NCI-H82 treated with DMSO at 0.1 percent for 48 hours (cell line): ENCODE measurements at regions not wholly inside any gene's neighbourhood (a gene's known extent, or its start where the extent isn't known, plus 50 kb on each side); places are given as distances from the start of the nearest gene placed in this dataset.
"Not testable (repeated sequence)": the region's sequence is repeated elsewhere in the genome, so short reads cannot be mapped to it uniquely, and the experiment has no call there.

Source experiments
- DNase-seq: peaks from one replicate; lab custom pipeline; 2025; ENCODE audit not compliant: unreplicated experiment; lab: John Stamatoyannopoulos, UW

- not testable (repeated sequence) for DNase-seq
Measured at GRCh38 chr14:43326501-43327407, 1180.3 kb downstream of the FSCB start.

DNA sequence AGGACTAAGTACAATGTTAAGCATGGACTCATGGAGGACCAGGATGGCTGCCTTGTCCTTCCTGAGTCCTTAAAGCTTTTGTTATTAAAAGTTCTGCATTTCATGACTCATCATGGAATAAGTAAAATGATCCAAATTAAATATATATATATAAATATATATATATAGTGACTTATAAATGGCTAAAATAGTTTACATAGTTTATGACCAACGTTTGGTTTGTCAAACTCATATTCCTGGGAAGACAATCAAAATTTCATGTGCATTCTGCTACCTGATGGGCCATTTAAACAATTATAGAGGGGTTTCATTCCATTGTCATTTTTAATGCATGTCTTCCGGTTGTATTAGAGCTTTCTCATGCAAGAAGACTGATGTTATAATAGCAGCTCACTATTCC, 1190.7 kb downstream of the FSCB start:
- no peak for DNase-seq

DNA sequence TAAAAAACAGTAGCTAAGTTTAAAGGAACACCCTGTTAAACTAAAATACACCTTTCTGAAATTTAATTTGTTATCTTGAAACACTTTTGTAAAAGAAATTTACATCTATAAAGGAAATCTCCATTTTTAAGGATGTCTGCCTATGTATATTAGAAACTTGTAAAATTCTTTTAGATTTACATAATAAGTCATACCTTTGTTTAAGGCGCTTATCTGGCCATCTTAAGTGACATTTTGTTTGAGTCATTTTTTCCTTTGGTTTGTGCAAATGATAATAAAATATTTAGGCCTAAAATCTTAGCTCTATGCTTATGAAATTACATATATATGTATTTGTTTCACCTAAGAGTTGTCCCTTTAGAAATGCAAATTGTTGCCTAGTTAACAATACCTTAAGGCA, 1193.4 kb downstream of the FSCB start:
- DNase-seq, result no peak

DNA sequence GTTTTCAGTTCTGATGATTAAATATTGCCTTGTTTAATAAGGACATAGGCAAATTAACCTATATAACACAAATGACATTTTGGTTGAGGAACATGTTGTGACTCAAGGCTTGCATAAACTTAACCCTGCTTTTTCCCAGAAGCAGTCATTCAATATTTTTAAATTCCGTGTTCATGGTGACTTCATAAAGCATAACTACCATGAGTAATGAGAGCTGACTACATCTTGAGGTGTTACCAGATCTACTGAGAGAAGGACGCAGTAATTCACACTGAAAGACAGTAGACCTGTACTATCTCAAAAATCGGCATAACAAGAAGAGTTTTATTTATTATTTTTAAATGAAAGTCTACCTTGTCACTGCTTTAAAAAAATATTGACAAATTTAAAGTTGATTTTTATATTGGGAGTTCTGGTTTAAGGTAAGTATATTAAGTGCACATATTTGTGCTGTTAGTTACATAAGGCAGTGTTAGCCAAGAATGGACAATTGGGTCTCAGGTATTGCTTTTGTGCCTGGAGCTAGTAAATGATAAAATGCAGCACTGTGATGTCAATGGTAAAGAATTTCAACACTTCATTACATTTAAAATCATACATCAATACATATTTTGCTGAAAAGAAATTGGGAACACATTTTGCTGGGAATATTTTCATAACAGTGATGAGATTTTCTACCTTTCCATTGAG, 1198.5 kb downstream of the FSCB start:
- no peak for DNase-seq

DNA sequence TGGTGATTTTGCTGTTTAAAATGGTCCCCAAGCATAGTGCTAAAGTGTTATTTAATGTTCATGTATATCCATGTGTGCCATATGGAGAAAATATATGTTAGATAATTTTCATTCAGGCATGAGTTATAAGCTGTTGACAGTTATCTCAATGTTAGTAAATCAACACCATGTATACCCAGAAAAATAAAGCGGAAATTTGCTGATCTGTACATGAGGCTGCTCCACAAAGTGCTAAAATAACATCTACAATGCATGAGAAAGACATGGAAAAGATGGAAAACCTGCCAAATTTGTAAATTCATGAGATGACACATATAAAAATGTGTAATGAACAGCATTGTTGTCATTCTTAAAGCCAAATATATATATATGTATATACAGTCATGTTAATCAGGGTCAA, 1199.2 kb downstream of the FSCB start:
- DNase-seq, result no peak

DNA sequence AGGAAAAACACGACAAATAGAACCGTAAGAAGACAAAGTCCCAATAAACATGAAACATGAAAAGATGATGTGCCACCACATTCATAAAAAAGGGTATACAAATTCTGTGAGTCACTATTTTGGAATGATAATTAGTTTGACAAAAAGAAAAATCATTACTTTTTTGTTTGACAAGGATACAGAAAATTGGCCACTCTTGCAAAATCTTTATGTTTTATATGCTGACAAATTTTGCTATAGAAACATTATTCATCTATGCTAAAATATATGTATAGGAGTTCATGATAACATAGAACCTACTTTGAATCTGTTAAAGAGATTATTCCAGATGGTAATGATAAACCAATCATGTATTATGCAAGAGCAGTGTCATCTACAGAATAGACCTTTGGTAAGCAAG, 1201.0 kb downstream of the FSCB start:
- no peak for DNase-seq

GRCh38 chr14:43297794-43298193, 1209.3 kb downstream of the FSCB start:
- no peak for DNase-seq

DNA sequence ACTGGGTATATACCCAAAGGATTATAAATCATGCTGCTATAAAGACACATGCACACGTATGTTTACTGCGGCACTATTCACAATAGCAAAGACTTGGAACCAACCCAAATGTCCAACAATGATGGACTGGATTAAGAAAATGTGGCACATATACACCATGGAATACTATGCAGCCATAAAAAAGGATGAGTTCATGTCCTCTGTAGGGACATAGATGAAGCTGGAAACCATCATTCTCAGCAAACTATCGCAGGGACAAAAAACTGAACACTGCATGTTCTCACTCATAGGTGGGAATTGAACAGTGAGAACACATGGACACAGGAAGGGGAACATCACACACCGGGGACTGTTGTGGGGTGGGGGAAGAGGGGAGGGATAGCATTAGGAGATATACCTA, 1211.0 kb downstream of the FSCB start:
- not testable (repeated sequence) for DNase-seq

GRCh38 chr14:43285575-43285974, 1221.5 kb downstream of the FSCB start:
- DNase-seq, result no peak

- no peak for DNase-seq
Measured at GRCh38 chr14:43260056-43260455, 1247.0 kb downstream of the FSCB start.

DNA sequence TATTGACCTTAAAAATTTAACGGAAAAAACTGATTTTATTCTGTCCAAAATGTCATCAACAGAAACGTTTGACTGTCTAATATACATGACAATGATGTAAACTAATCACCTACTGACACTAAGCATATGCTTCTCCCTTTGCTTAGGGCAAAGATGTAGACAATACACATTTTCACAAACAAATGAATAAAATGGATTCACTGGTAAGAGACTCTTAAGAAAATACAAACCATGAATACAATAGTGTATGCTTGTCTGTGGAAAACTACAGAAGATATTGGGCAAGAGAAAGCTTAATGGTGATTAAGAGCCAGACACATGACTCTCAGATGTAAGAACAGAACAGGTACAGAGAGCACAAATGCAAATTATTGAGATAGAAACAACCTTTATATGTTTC, 1248.7 kb downstream of the FSCB start:
- DNase-seq, result no peak

- DNase-seq, result not testable (repeated sequence)
Measured at GRCh38 chr14:43256996-43257395, 1250.1 kb downstream of the FSCB start.

DNA sequence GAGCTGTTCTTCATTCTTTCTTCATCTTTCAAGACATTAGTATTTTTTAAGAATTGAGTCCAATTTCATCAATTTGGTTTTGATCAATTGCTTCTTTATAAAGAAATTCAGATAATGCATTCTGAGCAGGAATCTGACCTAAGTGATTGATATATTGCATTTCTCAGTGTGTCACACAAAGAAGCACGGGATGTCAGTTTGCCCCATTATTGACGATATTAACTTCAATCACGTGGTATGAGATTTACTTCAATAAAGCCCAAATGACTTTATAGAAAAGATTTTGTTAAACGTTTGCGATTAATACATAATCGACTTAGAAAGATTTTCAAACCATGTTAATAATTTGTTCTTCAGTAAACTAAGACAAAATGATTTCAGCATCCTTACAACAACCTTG, 1254.2 kb downstream of the FSCB start:
- no peak for DNase-seq

GRCh38 chr14:43249591-43249990, 1257.5 kb downstream of the FSCB start:
- no peak for DNase-seq

GRCh38 chr14:43249116-43249515, 1258.0 kb downstream of the FSCB start:
- no peak for DNase-seq

GRCh38 chr14:43247877-43248276, 1259.2 kb downstream of the FSCB start:
- no peak for DNase-seq

DNA sequence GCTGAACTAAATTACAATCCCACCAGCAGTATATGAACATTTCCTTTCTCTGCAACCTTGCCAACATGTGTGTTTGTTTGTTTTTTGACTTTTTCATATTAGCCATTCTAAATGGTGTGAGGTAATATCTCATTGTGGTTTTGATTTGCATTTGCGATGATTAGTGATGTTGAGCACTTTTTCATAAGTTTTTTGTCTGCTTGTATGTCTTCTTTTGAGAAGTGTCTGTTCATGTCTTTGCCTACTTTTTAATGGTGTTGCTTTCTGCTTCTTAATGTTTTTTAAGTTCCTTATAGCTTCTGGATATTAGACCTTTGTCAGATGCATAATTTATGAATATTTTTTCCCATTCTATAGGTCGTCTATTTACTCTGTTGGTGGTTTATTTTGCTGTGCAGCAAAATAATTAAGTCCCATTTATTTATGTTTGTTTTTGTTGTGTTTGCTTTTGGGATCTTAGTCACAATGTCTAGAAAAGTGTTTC, 1262.9 kb downstream of the FSCB start:
- no peak for DNase-seq

DNA sequence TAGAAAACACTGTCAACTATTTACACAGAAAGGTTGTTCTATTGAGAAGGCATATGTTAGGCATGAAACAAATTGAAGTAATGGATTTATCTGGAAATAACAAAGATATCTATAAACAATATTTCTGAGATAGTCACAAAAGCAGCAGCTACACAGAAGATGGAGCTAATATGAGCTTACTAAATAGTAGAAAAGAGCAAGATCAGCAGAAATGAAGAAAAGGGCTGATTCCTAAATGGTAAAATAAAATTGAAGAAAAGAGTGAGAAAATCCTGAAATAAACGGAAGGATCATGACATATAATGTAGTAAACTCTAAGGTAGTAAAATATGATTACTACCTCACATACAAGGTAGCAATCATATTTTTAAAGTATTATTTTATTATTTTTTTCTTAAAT, 1263.9 kb downstream of the FSCB start:
- no peak for DNase-seq

DNA sequence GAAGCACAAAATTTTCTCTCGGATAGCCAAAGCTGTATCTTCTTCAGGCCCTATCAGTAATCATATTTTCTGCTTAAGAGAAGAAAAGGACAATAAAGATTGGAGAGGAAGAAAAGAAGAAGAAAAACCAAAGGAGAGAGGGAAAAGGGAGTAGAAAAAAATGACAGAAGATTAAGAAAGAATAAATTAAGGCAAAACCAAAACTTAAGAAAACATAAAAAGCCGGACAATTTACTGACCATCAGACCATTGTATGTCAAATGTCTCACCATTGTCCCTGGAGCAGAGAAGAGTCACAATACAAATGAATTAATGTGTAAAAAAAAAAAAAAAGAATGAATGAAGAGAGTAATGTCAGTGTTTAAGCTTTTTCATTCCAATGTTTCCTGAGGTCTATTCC, 1274.8 kb downstream of the FSCB start:
- no peak for DNase-seq

DNA sequence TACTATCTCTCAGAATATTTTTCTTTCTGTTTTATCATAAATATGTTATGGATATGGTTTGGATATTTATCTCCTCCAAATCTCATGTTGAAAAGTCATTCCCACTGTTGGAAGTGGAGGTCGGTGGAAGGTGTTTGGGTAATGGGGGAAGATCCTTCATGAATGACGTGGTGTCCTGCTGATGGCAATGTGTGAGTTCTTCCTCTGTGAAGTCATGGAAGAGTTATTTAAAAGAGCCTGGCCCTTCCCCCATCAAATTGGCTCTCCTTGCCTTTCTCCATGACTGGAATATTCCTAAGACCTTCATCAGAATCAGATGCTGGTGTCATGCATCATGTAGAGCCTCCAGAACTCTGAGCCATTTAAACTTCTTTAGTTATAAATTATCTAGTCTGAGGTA, 1291.6 kb downstream of the FSCB start:
- no peak for DNase-seq

DNA sequence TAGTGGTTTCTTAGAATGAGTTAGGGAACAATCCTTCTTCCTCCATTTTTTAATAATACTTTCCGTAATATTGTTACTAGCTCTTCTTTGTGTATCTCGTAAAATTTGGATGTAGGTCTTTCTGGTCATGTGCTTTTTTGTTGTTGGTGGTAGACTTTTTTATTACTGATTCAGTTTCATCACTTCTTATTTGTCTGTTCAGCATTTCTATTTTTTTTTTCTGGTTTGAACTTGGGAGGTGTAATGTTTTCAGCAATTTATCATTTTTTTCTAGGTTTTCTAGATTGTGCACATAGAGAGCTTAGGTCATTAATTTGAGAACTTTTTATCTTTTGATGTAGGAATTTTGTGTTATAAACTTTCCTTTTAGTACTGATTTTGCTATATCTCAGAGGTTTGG, 1299.9 kb downstream of the FSCB start:
- DNase-seq, result no peak

DNA sequence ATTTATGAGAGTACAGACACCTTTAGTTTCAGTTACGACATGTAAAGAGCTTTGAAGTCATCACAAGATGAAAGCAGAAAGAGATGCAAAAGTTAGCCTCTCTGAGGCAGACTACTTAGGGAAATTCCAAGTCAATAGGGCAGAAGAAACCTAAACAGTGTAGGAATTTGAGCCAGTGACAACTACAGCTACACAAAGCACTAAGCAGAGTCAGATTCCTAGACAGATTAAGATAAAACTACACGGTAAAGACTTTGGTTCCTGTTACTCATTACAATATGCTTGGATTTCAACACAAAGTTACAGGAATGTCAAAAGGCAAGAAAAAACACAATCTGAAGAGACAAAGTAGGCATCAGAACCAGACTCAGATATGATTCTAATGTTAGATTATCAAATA, 1302.3 kb downstream of the FSCB start:
- no peak for DNase-seq
